Fibroblast of lung (primary cell): ENCODE measurements at regions not wholly inside any gene's neighbourhood (a gene's known extent, or its start where the extent isn't known, plus 50 kb on each side); places are given as distances from the start of the nearest gene placed in this dataset.

Experiments used
- DNase-seq, 2 donors: peaks; one replicate each; pipeline versions ENCODE4 v3.0.0 to v3.0.0-alpha.2; 2010; ENCODE audit warnings: low read depth in 2 of 2
- H2AFZ ChIP-seq: 2 replicates; pipeline ENCODE4 v1.5.1; 2012; ENCODE audit warnings: low read length, control low read depth, inconsistent platforms
- H3K27ac ChIP-seq: 2 replicates; pipeline ENCODE4 v1.5.1; 2011; ENCODE audit warnings: low read length, control low read depth; ENCODE audit not compliant: insufficient read depth
- H3K27me3 ChIP-seq: 2 replicates; pipeline ENCODE4 v1.5.1; 2011; ENCODE audit warnings: mild to moderate bottlenecking, low read length; ENCODE audit not compliant: control insufficient read depth, insufficient read depth
- H3K36me3 ChIP-seq: 2 replicates; pipeline ENCODE4 v1.5.1; 2011; ENCODE audit warnings: low read length; ENCODE audit not compliant: control insufficient read depth, insufficient read depth
- H3K4me1 ChIP-seq: 2 replicates; pipeline ENCODE4 v1.5.1; 2011; ENCODE audit warnings: low read length; ENCODE audit not compliant: control insufficient read depth, insufficient read depth; ENCODE audit errors: extremely low read depth
- H3K4me2 ChIP-seq: 2 replicates; pipeline ENCODE4 v1.5.1; 2011; ENCODE audit warnings: low read length, control low read depth; ENCODE audit not compliant: insufficient read depth; ENCODE audit errors: extremely low read depth
- H3K4me3 ChIP-seq, 4 experiments: fragments of 200-600 bp in 1 of 4; sonication (generic) in 1 of 4; replicated peaks in 1 of 4; 2 replicates each; pipeline ENCODE4 v1.5.1; 2011 to 2016; ENCODE audit warnings: low read length in 4 of 4, low read depth in 3 of 4, mild to moderate bottlenecking in 3 of 4, control low read depth in 2 of 4, inconsistent platforms in 1 of 4, mixed read lengths in 1 of 4; ENCODE audit not compliant: insufficient read depth in 1 of 4; ENCODE audit errors: control extremely low read depth in 1 of 4
- H3K79me2 ChIP-seq: 2 replicates; pipeline ENCODE4 v1.5.1; 2012; ENCODE audit warnings: mild to moderate bottlenecking, low read length, inconsistent platforms; ENCODE audit not compliant: control insufficient read depth, insufficient read depth
- H3K9ac ChIP-seq: 2 replicates; pipeline ENCODE4 v1.5.1; 2011; ENCODE audit warnings: mild to moderate bottlenecking, low read length, control low read depth; ENCODE audit not compliant: insufficient read depth
- H3K9me3 ChIP-seq: 2 replicates; pipeline ENCODE4 v1.5.1; 2012; ENCODE audit warnings: low read depth, low read length; ENCODE audit not compliant: control insufficient read depth, insufficient read depth
- H4K20me1 ChIP-seq: 2 replicates; pipeline ENCODE4 v1.5.1; 2011; ENCODE audit warnings: low read length; ENCODE audit not compliant: control insufficient read depth, insufficient read depth; ENCODE audit errors: extremely low read depth
- CTCF ChIP-seq, 2 donors: IDR thresholded peaks in 1 of 2; conservative IDR thresholded peaks in 1 of 2; 1 replicate in 1 of 2; 2 replicates in 1 of 2; pipeline ENCODE4 v1.5.1; 2011 to 2012; ENCODE audit warnings: low read length in 2 of 2, control low read depth in 1 of 2, inconsistent platforms in 1 of 2, low read depth in 1 of 2, mild to moderate bottlenecking in 1 of 2
- EZH2 ChIP-seq: IDR thresholded peaks from 2 replicates; pipeline ENCODE4 v1.5.1; 2012; ENCODE audit warnings: low read length, control low read depth, mild to moderate bottlenecking; ENCODE audit errors: missing control alignments

- Histone ChIP-seq H3K79me2 (no peaks in the 10 kb centered on the region), H3K36me3 (no peaks in the 10 kb centered on the region), H3K27me3 (no peaks in the 10 kb centered on the region), H3K27ac (no peak overlapping the region), H3K4me3 (no peak overlapping the region), H3K4me1 (no peaks in the 10 kb centered on the region), H4K20me1 (no peaks in the 10 kb centered on the region), H2AFZ (no peak overlapping the region), H3K4me2 (no peak overlapping the region), H3K9ac (no peak overlapping the region), H3K9me3 (no peaks in the 10 kb centered on the region)
- TF ChIP-seq CTCF (conservative IDR thresholded peaks at IDR 0.05 in 1 of 2, IDR thresholded peaks at IDR 0.05 in 1 of 2; ENCODE audit: low read depth in 1 of 2, low read length in 2 of 2) (no peak), EZH2 (no peak)
- DNase-seq, result no peak
These were observed 458.5 kb downstream of the IRX1 start for GRCh38 chr5:4054092-4054491.

- Histone ChIP-seq H3K27ac (no peak overlapping the region), H3K4me3 (no peak overlapping the region), H3K9me3 (no peaks in the 10 kb centered on the region), H3K36me3 (no peaks in the 10 kb centered on the region), H3K79me2 (no peaks in the 10 kb centered on the region), H3K27me3 (no peaks in the 10 kb centered on the region), H2AFZ (no peak overlapping the region), H3K4me2 (no peak overlapping the region), H3K4me1 (no peaks in the 10 kb centered on the region), H4K20me1 (no peaks in the 10 kb centered on the region), H3K9ac (no peak overlapping the region)
- peak in 1 of 2 donors; percentile 69 for DNase-seq
- TF ChIP-seq EZH2, result no peak
- no peak for TF ChIP-seq CTCF (conservative IDR thresholded peaks at IDR 0.05 in 1 of 2, IDR thresholded peaks at IDR 0.05 in 1 of 2; ENCODE audit: low read depth in 1 of 2, low read length in 2 of 2)
These were observed 463.3 kb downstream of the IRX1 start for GRCh38 chr5:4058899-4059298.

GRCh38 chr5:4065472-4066320 is 470.1 kb downstream of the IRX1 start:
- H3K79me2 ChIP-seq, result no peaks in the 10 kb centered on the region
- H3K9ac ChIP-seq, result no peak overlapping the region
- DNase-seq, result no peak
- H3K27me3 ChIP-seq, result no peaks in the 10 kb centered on the region
- H2AFZ ChIP-seq, result no peak overlapping the region
- H3K4me1 ChIP-seq, result no peaks in the 10 kb centered on the region
- H4K20me1 ChIP-seq, result no peaks in the 10 kb centered on the region
- H3K4me3 ChIP-seq, result no peak overlapping the region
- H3K36me3 ChIP-seq, result no peaks in the 10 kb centered on the region
- TF ChIP-seq EZH2 (no peak), CTCF (conservative IDR thresholded peaks at IDR 0.05 in 1 of 2, IDR thresholded peaks at IDR 0.05 in 1 of 2; ENCODE audit: low read depth in 1 of 2, low read length in 2 of 2) (no peak)
- H3K9me3 ChIP-seq, result no peaks in the 10 kb centered on the region
- no peak overlapping the region for H3K27ac ChIP-seq
- no peak overlapping the region for H3K4me2 ChIP-seq
